ENCODE measurements at regions not wholly inside any gene's neighbourhood (a gene's known extent, or its start where the extent isn't known, plus 50 kb on each side); places are given as distances from the start of the nearest gene placed in this dataset.

DNA sequence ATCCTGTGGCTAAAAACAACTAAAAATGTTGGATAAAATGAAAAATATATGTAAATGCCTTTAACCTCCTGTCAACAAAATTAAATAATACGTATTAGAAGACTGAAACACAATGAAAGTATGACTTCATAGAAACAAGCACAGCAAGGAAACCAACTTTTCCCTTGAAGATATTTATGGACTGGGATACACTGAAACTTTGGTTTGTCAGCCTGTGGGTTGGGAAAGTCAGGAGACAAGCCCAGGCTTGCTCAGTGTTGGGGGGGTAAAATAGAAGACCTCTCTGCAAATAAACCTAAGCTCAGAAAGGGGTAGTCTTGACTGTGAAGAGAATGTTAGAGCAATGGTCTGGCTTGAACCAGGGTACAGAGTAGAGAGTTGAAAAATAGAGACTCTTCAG is 454.5 kb downstream of the FBXO15 start:
- H2AFZ ChIP-seq (ENCODE audit: control insufficient read depth, low read depth, low read length) = no peak overlapping the region
- H3K27ac ChIP-seq (ENCODE audit: control insufficient read depth, insufficient read depth) = no peak overlapping the region
- no peaks in the 10 kb centered on the region; the same call in 2 of the 3 replicates for H3K9me3 ChIP-seq (replicated peaks; ENCODE audit: control insufficient read depth, insufficient read depth, low read length)
- intact Hi-C loops (cut with micrococcal nuclease; ENCODE audit: unreplicated experiment) = loop anchor here (5.0 to 10.0 kb wide), 2 partner anchors 36 to 58 kb away; no protein-coding TSS in a partner anchor
- no peak overlapping the region for H3K4me2 ChIP-seq (ENCODE audit: control insufficient read depth, insufficient read depth)
- TF ChIP-seq USF1 (IDR thresholded peaks at IDR 0.05; ENCODE audit: borderline replicate concordance, extremely low read length, insufficient read depth, low read depth, low read length) (no peak), MYB (IDR thresholded peaks at IDR 0.05; ENCODE audit: borderline replicate concordance, low read depth, low read length) (no peak), PBX3 (IDR thresholded peaks at IDR 0.05; ENCODE audit: insufficient replicate concordance, low read depth, low read length) (no peak), WRNIP1 (IDR thresholded peaks at IDR 0.05; ENCODE audit: borderline replicate concordance, low read depth, low read length) (no peak), HSF1 (IDR thresholded peaks at IDR 0.05; ENCODE audit: low read depth, low read length) (no peak), GATAD2B (conservative IDR thresholded peaks at IDR 0.05; ENCODE audit: low read depth) (no peak), ZNF687 (IDR thresholded peaks at IDR 0.05) (no peak), POLR2AphosphoS5 (IDR thresholded peaks at IDR 0.05; ENCODE audit: low read length) (no peak), YY1 (IDR thresholded peaks at IDR 0.05; ENCODE audit: low read depth, low read length) (no peak), SP1 (IDR thresholded peaks at IDR 0.05; ENCODE audit: low read depth, low read length) (no peak)
- ChIA-PET SMC1A (ENCODE audit: uncharacterized antibody, unreplicated experiment) (no interaction called here), POLR2A (no interaction called here), CTCF (no interaction called here), RAD21 (ENCODE audit: unreplicated experiment) (no interaction called here)
- H3K4me3 ChIP-seq = no peak overlapping the region
- no peaks in the 10 kb centered on the region for H3K27me3 ChIP-seq (replicated peaks in 1 of 2; ENCODE audit: control insufficient read depth in 2 of 2, insufficient read depth in 2 of 2, low read length in 1 of 2)
- WGBS (ENCODE audit: insufficient coverage, insufficient replicate concordance, low lambda C conversion rate, missing lambda C conversion rate) = 79% methylated on average over 1 of the region's 1 CpG
- in situ Hi-C loops (cut with MboI) = no loop called here
- H3K9ac ChIP-seq (ENCODE audit: control insufficient read depth, insufficient read depth, low read length) = no peak overlapping the region
- DNase-seq (ENCODE audit: low read depth, low spot score) (no peak), ATAC-seq (no peak), FAIRE-seq (no peak)
- H3K79me2 ChIP-seq (ENCODE audit: control insufficient read depth, insufficient read depth, low read length) = no peaks in the 10 kb centered on the region
- BruUV-seq (replicated peaks) = no TSS peak
- H3K4me1 ChIP-seq (ENCODE audit: control insufficient read depth, insufficient read depth, low read length) = peaks cover 21% of the 10 kb centered on the region
- H4K20me1 ChIP-seq (ENCODE audit: control insufficient read depth, insufficient read depth) = no peaks in the 10 kb centered on the region
- no peaks in the 10 kb centered on the region for H3K36me3 ChIP-seq (ENCODE audit: control insufficient read depth in 2 of 2, insufficient read depth in 2 of 2, low read length in 1 of 2)
